ENCODE measurements at regions not wholly inside any gene's neighbourhood (a gene's known extent, or its start where the extent isn't known, plus 50 kb on each side); places are given as distances from the start of the nearest gene placed in this dataset.

GRCh38 chr2:196362973-196363549 lies 191.7 kb upstream of the STK17B start:
- DNase-seq, result no peak

DNA sequence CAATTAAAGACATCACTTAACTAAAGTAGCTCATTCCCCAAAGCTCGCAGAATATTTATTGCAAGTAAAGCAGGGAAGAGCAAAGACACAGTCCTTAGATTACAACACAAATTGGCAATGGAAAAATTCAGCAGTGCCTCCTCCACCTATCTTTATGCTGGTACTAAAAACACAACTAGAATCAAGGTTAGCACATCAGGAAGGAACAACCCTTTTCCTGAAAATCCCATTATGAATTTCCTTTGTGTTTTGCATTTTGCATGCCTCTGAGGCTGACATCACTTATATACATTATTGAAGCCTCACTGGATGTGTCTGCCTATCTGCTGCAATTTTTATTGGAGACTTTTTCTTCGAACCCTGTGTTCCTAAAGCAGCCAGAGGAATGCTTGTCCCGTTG lies 193.8 kb upstream of the STK17B start:
- DNase-seq, result no peak

DNA sequence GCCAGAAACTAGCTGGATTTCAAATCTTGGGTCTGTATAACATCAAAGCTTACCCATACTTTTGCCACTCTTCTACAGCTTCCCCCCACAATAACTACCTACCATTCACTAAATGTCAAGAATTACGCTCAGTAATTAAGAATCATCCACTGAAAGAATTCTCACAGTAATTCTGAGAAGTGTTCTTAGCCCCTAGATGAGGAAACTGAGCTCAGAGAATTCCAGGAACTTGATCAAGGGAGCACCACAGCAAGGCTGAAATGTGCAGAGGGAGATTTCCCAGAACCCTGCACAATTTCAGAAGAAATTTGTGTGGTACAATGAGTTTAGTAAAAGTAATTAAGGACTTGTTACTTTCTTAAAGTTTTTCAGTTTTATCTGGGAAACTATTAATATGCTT lies 194.5 kb upstream of the STK17B start:
- no peak for DNase-seq

- DNase-seq, result no peak
Measured at GRCh38 chr2:196367633-196368032, 196.3 kb upstream of the STK17B start.

DNA sequence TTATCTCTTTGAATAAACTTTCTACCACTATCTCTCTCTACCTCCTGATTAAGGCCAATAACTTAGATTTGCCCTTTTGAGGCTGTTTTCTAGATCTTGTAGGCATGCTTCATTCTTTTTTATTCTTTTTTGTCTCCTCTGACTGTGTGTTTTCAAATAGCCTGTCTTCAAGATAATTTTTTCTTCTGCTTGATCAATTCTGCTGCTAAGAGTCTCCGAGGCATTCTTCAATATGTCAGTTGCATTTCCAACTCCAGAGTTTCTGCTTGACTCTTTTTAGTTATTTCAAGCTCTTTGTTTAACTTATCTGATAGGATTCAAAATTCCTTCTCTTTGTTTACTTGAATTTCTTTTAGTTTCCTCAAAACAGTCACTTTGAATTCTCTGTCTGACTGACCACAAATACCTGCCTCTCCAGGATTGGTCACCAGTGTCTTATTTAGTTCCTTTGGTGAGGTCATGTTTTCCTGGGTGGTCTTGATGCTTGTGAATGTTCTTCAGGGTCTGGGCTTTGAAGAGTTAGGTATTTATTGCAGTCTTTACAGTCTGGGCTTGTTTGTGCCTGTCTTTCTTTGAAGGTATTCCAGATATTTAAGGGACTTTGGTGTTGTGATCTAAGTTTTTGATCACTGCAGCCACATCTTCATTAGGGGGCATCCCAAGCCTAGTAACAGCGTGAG lies 197.3 kb upstream of the STK17B start:
- no peak for DNase-seq

GRCh38 chr2:196369967-196370366 lies 198.6 kb upstream of the STK17B start:
- no peak for DNase-seq

DNA sequence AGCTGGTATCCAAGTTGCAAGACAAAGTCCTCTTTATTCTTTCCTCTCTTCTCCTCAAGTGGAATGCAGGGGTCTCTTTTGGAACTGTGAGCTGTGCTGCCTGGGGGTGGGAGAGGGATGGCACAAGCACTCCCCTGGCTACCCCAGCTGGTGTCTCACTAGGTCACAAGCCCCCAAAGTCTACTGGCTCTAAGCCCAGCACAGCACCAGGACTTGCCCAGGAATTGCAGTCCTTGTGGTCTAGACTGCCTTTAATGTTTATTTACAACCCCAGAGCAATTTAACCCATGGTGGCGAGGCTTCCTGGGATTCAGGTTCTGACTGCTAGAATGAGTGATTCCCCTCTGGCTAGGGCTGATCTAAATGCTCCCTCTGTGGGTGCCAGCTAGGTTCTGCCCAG lies 199.0 kb upstream of the STK17B start:
- no peak for DNase-seq

DNA sequence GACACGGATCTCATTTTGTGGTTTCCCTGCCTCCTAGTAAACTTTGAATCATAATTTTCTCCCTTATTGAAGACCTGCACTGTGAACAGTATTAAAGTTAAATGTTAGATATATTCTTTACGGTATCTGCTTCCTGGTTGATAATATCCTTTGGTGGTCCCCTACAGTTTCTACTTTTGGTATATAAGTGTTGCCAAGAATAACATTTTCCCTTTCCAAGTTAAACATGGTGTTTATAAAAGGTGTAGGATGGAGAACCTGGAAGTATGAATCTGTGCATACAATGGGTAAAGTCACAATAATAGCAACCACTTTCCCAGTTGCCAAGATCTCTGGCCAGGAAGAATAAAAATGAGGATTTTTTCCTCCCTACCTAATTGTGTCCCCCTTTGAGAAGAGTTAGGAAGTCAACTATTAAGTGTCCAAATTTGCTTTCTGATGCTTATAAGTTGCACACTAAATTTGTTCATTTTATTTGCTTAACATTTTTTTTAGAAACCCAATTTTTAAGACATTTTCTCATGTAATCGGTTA lies 201.0 kb upstream of the STK17B start:
- no peak for DNase-seq

GRCh38 chr2:196372811-196373664 lies 201.7 kb upstream of the STK17B start:
- no peak for DNase-seq

DNA sequence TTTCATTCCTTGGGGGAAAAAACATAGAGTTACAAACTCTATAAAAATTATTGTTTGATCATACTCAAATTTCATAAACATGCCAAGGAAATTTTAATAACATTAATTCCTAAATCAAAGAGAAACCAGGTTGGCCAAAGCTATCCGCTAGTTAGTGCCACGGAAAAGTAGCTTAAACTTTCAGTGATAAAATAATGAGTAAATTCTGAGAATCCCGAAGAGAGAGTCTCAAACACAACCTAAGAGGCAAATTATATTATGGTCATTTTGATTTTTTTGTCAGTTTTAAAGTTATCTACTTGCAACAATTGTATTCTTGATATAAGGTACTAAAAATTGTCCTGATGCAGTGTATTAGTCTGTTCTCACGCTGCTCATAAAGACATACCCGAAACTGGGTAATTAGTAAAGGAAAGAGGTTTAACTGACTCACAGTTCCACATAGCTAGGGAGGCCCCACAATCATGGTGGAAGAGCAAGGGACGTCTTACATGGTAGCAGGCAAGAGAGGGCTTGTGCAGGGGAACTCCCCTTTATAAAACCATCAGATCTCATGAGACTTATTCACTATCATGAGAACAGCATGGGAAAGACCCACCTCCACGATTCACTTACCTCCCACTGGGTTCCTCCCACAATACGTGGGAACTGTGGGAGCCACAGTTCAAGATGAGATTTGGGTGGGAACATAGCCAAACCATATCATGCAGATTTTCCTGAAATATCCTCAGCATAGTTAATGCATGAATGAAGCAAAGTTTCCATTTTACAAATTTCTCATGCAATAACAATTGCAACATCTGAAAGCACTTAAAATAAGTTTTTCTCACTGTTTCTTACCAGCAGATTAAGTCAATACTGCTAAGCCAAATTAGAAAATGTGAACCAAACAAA lies 205.9 kb upstream of the STK17B start:
- no peak for DNase-seq

GRCh38 chr2:196379600-196379999 lies 208.2 kb upstream of the STK17B start:
- no peak for DNase-seq

GRCh38 chr2:196380098-196380497 lies 208.7 kb upstream of the STK17B start:
- no peak for DNase-seq

DNA sequence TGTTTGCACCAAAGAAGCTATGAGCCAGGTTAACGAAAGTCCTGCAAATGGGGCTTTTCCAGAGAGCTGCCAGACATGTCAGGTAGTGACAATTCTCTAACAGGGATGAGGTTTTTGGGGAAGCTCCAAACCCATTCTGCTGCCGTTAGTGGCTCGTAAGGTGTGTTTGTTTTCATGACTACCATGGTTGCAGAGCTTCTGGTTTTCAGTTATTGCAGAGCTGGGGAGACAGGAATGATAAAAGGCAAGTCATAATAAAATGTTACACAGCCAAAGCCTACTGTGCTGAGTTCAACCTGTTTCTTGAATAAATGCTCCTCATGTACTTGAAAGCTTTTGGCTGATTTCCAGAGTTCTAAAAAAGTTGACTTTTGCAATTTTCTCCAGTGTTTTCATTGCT lies 209.2 kb upstream of the STK17B start:
- no peak for DNase-seq

- no peak for DNase-seq
Measured at GRCh38 chr2:196381464-196381863, 210.1 kb upstream of the STK17B start.

GRCh38 chr2:196383799-196384198 lies 212.4 kb upstream of the STK17B start:
- DNase-seq, result no peak

DNA sequence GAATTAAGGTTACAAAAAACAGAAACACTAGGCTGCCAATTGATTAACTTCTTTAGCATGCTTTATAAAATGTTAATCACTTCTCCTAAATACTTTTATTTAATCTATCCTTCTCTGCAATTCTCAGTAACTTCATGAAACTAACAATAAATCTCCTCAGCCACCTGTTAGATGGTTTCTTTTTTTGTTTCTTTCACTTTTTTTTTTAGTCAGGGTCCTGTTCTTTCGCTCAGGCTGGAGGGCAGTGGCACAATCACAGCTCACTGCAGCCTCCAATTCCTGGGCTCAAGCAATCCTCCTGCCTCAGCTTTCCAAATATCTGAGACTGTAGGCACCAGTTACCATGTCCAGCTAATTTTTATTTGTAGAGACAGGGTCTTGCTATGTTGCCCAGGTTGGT lies 213.4 kb upstream of the STK17B start:
- no peak for DNase-seq

- DNase-seq, result no peak
Measured at GRCh38 chr2:196389670-196390069, 218.3 kb upstream of the STK17B start.

DNA sequence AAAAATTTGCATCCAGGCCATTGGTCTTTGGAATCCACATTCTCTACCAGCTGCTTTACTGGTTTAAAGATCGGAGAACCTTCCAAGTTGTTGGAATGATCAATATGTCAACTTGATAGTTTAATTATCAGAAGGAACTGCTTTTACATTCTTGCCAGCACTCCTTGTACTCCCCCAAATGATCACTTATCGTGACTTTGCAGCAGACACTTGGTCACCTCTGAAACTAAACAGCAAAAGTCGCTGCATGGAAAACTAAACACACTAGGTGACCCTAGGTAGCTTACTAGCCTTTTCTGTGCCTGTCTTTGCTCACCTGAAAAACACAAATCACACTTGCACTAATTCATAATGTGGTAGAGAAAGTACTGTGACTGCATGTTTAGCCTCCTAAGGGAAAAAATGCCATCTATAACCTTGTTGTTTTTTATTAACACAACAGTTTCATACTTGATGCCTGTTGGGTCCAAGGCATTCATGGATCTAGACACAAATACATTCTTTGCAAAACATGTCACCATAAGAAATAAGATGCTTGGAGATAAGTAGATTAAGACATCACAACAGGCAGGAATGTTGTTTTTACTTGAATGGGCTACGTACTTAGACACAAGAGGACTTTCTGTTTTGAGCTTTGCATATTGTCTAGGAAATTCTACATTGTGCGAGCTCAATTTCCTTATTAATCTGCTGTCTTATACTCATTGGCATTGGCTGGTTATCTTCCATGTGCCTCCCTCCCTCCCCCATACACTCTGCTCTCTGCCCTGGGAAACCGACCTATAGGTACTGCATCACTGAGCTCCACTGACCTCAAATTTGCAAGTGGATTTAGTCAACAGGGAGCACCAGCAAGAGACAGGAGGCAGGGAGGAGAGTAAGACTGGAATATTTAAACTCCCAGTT lies 219.1 kb upstream of the STK17B start:
- DNase-seq, result no peak

- DNase-seq, result no peak
Measured at GRCh38 chr2:196391149-196391479, 219.7 kb upstream of the STK17B start.

GRCh38 chr2:196399096-196399495 lies 227.7 kb upstream of the STK17B start:
- DNase-seq, result no peak

GRCh38 chr2:196399722-196400691 lies 228.6 kb upstream of the STK17B start:
- DNase-seq, result peak; percentile 36 to 77

Data from SW 1271 (cell line).